ENCODE measurements at regions not wholly inside any gene's neighbourhood (a gene's known extent, or its start where the extent isn't known, plus 50 kb on each side); places are given as distances from the start of the nearest gene placed in this dataset.

DNA sequence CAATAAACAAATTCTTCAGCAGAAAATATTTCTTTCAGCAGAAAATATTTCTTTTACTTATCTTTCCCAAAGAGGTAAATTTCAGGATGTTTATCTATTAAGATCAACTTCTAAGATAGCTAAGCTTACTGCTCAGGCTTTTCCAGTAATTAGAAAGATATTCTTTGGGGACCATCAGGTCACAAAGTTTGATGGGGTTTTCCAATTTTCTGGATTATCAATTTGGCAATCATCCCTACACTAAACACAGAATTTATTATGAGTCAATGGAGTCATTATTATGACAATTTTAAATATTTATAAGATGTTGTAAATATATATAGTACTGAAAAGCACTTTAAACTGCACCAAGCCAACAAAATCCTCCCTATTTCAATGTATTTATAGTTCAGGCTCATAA, 137.6 kb downstream of the AKAP11 start:
- no peaks in the 10 kb centered on the region for H3K9me3 ChIP-seq (ENCODE audit: control insufficient read depth in 2 of 2, insufficient read depth in 1 of 2, low read length in 1 of 2)
- no peaks in the 10 kb centered on the region for H3K27me3 ChIP-seq (ENCODE audit: control insufficient read depth in 2 of 2, insufficient read depth in 1 of 2, low read length in 1 of 2)
- H3K4me1 ChIP-seq (ENCODE audit: control insufficient read depth in 2 of 2, insufficient read depth in 2 of 2, low read length in 2 of 2), result no peaks in the 10 kb centered on the region
- no peak for DNase-seq (ENCODE audit: low read depth in 6 of 9, low spot score in 9 of 9)
- H3K27ac ChIP-seq (ENCODE audit: low read depth in 1 of 2, low read length in 1 of 2), result no peak overlapping the region
- H3K36me3 ChIP-seq (ENCODE audit: control insufficient read depth in 2 of 2, insufficient read depth in 2 of 2, low read length in 1 of 2), result no peaks in the 10 kb centered on the region
- H3K4me3 ChIP-seq (ENCODE audit: low read length in 2 of 2), result no peak overlapping the region

DNA sequence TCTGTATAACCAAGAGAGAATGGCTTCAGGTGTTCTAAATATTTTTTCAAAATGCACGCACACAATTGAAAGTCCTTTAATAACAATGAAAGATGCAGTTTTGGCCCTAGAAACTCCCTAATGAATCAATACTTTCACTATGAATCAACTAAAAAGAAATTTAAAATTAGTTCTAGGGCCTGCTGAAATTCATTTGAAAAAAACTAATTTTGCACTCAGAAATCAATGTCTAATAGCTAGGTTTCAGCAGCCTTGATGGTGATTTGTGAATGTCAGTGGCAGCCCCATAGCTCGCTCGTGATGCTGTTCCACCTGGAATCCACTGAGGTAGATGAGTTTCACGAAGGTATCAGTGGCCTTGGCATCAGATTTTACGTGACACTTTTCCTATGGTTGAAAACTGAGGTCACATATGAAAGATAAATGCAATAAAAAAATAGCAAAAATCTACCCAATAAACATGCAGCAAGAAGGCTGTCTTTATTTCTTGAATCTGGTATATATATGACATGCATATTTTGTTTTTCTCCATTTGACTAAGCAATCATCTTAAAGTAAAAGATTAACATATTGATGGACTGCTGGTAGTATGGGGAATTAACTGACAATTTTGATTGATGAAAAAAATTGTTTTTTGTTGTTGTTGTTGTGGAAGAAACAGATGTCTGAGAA, 141.0 kb downstream of the AKAP11 start:
- Histone ChIP-seq H3K27ac (ENCODE audit: low read depth in 1 of 2, low read length in 1 of 2) (no peak overlapping the region), H3K4me1 (ENCODE audit: control insufficient read depth in 2 of 2, insufficient read depth in 2 of 2, low read length in 2 of 2) (peaks cover 4 to 9% of the 10 kb centered on the region in 2 donors), H3K9me3 (ENCODE audit: control insufficient read depth in 2 of 2, insufficient read depth in 1 of 2, low read length in 1 of 2) (no peaks in the 10 kb centered on the region), H3K4me3 (ENCODE audit: low read length in 2 of 2) (no peak overlapping the region), H3K36me3 (ENCODE audit: control insufficient read depth in 2 of 2, insufficient read depth in 2 of 2, low read length in 1 of 2) (no peaks in the 10 kb centered on the region), H3K27me3 (ENCODE audit: control insufficient read depth in 2 of 2, insufficient read depth in 1 of 2, low read length in 1 of 2) (no peaks in the 10 kb centered on the region)
- DNase-seq (ENCODE audit: low read depth in 6 of 9, low spot score in 9 of 9), result no peak
- 96% methylated on average over 5 of the region's 5 CpGs for WGBS

DNA sequence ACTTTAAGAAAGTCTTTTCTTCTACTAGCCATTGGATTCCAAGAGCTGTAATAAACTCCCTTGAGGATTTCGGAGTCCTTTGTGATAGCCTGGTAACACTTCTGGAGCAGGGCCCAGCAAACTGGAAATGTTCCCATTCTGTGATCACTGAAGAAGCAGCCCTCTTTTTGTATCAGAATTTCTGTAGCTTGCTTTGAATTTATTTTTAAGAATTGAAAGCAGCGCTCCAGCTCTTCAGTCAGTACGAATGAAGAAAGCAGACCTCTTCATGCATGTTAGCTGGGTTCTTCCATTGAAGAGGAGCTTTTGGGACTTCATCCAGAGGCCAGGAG, 141.5 kb downstream of the AKAP11 start:
- no peaks in the 10 kb centered on the region for H3K9me3 ChIP-seq (ENCODE audit: control insufficient read depth in 2 of 2, insufficient read depth in 1 of 2, low read length in 1 of 2)

DNA sequence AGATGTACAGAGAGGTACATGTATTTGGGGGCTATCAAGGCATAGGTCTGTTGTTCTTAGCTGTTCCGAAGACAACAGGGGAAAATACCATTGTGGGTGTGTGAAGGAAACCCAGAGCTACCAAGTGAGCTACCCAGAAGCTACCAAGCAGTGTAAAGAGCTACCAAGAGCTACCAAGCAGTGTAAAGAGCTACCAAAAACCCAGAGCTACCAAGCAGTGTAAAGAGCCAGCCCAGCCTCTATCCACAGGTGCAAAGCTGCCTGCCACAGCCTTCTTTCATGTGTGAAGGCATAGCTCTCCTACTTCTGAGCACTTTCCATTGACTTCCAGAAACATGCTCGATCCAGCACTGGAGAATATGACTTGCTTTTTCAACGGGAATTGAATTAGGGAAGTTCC, 145.7 kb downstream of the AKAP11 start:
- DNase-seq (ENCODE audit: low read depth in 6 of 9, low spot score in 9 of 9), result peak in 6 of 9 donors; percentile 33 to 79 (median 46)
- H3K4me1 ChIP-seq (ENCODE audit: control insufficient read depth in 2 of 2, insufficient read depth in 2 of 2, low read length in 2 of 2), result peaks cover 9 to 22% of the 10 kb centered on the region in 2 donors
- peak overlapping the region; percentile 36 to 52 for H3K27ac ChIP-seq (ENCODE audit: low read depth in 1 of 2, low read length in 1 of 2)
- H3K4me3 ChIP-seq (ENCODE audit: low read length in 2 of 2), result no peak overlapping the region
- H3K36me3 ChIP-seq (ENCODE audit: control insufficient read depth in 2 of 2, insufficient read depth in 2 of 2, low read length in 1 of 2), result no peaks in the 10 kb centered on the region
- H3K9me3 ChIP-seq (ENCODE audit: control insufficient read depth in 2 of 2, insufficient read depth in 1 of 2, low read length in 1 of 2), result no peaks in the 10 kb centered on the region
- WGBS, result 70% methylated on average over 3 of the region's 3 CpGs
- no peaks in the 10 kb centered on the region for H3K27me3 ChIP-seq (ENCODE audit: control insufficient read depth in 2 of 2, insufficient read depth in 1 of 2, low read length in 1 of 2)

More for the DNA sequence above, 141.5 kb downstream of the AKAP11 start:
- DNase-seq (ENCODE audit: low read depth in 6 of 9, low spot score in 9 of 9), result no peak
- H3K27me3 ChIP-seq (ENCODE audit: control insufficient read depth in 2 of 2, insufficient read depth in 1 of 2, low read length in 1 of 2), result no peaks in the 10 kb centered on the region
- H3K4me1 ChIP-seq (ENCODE audit: control insufficient read depth in 2 of 2, insufficient read depth in 2 of 2, low read length in 2 of 2), result peaks cover 8 to 13% of the 10 kb centered on the region in 2 donors
- H3K36me3 ChIP-seq (ENCODE audit: control insufficient read depth in 2 of 2, insufficient read depth in 2 of 2, low read length in 1 of 2), result no peaks in the 10 kb centered on the region
- H3K4me3 ChIP-seq (ENCODE audit: low read length in 2 of 2), result no peak overlapping the region
- no peak overlapping the region for H3K27ac ChIP-seq (ENCODE audit: low read depth in 1 of 2, low read length in 1 of 2)
- WGBS, result 96% methylated on average over 3 of the region's 3 CpGs

DNA sequence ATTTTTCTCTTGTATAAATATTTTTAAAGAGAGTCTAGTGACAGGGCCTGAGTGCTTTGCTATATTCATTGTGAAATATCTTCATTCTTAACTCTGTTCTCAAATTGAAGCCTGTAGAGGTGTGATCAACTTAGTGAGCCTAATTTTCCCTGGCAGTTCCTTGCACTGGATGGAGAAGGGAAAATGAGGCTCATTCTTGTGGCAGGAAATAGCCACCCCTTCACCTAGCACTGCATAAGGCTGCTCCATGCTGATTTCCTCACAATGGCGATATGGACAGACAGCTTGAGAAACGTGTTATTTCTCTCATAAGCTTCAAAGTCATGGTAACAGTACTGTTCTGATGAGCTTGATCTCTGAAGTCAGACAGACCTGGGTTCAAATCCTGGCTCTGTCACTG, 146.2 kb downstream of the AKAP11 start:
- no peak overlapping the region for H3K4me3 ChIP-seq (ENCODE audit: low read length in 2 of 2)
- H3K36me3 ChIP-seq (ENCODE audit: control insufficient read depth in 2 of 2, insufficient read depth in 2 of 2, low read length in 1 of 2), result no peaks in the 10 kb centered on the region
- no peaks in the 10 kb centered on the region for H3K27me3 ChIP-seq (ENCODE audit: control insufficient read depth in 2 of 2, insufficient read depth in 1 of 2, low read length in 1 of 2)
- H3K27ac ChIP-seq (ENCODE audit: low read depth in 1 of 2, low read length in 1 of 2), result peak overlapping the region in 1 of 2 donors; percentile 52
- H3K9me3 ChIP-seq (ENCODE audit: control insufficient read depth in 2 of 2, insufficient read depth in 1 of 2, low read length in 1 of 2), result no peaks in the 10 kb centered on the region
- no peak for DNase-seq (ENCODE audit: low read depth in 6 of 9, low spot score in 9 of 9)
- H3K4me1 ChIP-seq (ENCODE audit: control insufficient read depth in 2 of 2, insufficient read depth in 2 of 2, low read length in 2 of 2), result peaks cover 9 to 22% of the 10 kb centered on the region in 2 donors
- WGBS, result 89% methylated on average over 2 of the region's 2 CpGs

DNA sequence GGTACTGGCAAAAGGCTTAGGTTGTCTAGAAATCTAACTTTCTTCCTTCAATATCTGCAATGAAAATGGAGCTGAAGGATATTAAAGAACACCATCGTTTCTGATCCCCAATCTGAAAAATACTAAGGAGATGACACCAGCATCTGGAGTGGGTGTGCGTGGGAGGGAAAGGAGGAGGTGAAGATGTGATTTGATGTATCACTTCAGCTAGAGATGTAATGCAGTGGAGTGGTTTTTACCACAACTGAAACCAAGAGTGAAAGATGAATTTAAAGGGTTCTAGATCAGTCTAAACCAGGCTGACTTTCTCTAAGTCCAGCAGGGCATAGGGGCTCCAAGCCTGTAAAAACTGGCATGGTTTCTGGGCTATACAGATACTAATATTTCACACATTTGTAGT, 148.4 kb downstream of the AKAP11 start:
- Histone ChIP-seq H3K9me3 (ENCODE audit: control insufficient read depth in 2 of 2, insufficient read depth in 1 of 2, low read length in 1 of 2) (no peaks in the 10 kb centered on the region), H3K36me3 (ENCODE audit: control insufficient read depth in 2 of 2, insufficient read depth in 2 of 2, low read length in 1 of 2) (no peaks in the 10 kb centered on the region), H3K4me1 (ENCODE audit: control insufficient read depth in 2 of 2, insufficient read depth in 2 of 2, low read length in 2 of 2) (peaks cover 9 to 20% of the 10 kb centered on the region in 2 donors), H3K4me3 (ENCODE audit: low read length in 2 of 2) (no peak overlapping the region), H3K27me3 (ENCODE audit: control insufficient read depth in 2 of 2, insufficient read depth in 1 of 2, low read length in 1 of 2) (no peaks in the 10 kb centered on the region), H3K27ac (ENCODE audit: low read depth in 1 of 2, low read length in 1 of 2) (no peak overlapping the region)
- no peak for DNase-seq (ENCODE audit: low read depth in 6 of 9, low spot score in 9 of 9)
- WGBS, result 91% methylated on average over 2 of the region's 2 CpGs

DNA sequence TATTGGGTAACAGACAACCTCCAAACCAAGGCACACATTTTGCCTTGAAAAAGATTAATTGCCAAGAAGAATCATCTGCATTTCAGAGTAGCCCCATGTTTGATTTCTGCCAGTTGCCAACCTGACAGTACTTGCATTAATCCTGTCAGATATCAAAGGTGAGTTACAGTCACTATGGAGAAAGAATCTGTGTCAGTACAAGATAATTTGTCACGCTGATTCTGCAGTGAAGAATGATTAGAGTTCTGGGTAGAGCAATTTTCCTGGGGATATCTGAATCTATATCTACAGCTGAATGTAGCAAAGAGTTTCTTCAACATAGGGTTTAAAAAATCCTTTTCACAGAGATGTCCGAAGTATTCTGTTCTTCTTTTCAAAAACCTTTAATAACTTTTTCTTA, 150.7 kb downstream of the AKAP11 start:
- 96% methylated on average over 2 of the region's 2 CpGs for WGBS
- no peaks in the 10 kb centered on the region for H3K36me3 ChIP-seq (ENCODE audit: control insufficient read depth in 2 of 2, insufficient read depth in 2 of 2, low read length in 1 of 2)
- no peaks in the 10 kb centered on the region for H3K9me3 ChIP-seq (ENCODE audit: control insufficient read depth in 2 of 2, insufficient read depth in 1 of 2, low read length in 1 of 2)
- no peak overlapping the region for H3K27ac ChIP-seq (ENCODE audit: low read depth in 1 of 2, low read length in 1 of 2)
- H3K27me3 ChIP-seq (ENCODE audit: control insufficient read depth in 2 of 2, insufficient read depth in 1 of 2, low read length in 1 of 2), result no peaks in the 10 kb centered on the region
- DNase-seq (ENCODE audit: low read depth in 6 of 9, low spot score in 9 of 9), result no peak
- H3K4me1 ChIP-seq (ENCODE audit: control insufficient read depth in 2 of 2, insufficient read depth in 2 of 2, low read length in 2 of 2), result peaks cover 6 to 15% of the 10 kb centered on the region in 2 donors
- H3K4me3 ChIP-seq (ENCODE audit: low read length in 2 of 2), result no peak overlapping the region

DNA sequence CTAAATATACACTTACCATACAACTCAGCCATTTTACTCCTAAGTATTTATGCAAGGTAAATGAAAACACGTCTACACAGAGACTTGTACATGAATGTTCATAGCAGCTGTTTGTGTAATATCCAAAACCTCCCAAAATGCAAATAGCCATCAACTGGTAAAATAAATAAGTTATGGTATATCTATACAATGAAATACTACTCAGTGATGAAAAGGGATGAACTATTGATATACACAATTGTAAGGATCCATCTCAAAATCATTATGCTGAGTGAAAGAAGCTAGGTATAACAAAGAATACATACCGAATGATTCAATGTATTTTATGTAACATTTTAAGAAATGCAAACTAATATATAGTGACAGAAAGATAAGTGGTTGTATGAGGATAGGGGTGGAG, 149.8 kb upstream of the TNFSF11 start:
- H3K4me3 ChIP-seq (ENCODE audit: low read length in 2 of 2), result no peak overlapping the region
- H3K4me1 ChIP-seq (ENCODE audit: control insufficient read depth in 2 of 2, insufficient read depth in 2 of 2, low read length in 2 of 2), result peaks cover 0 to 2% of the 10 kb centered on the region in 2 donors
- no peak overlapping the region for H3K27ac ChIP-seq (ENCODE audit: low read depth in 1 of 2, low read length in 1 of 2)
- H3K36me3 ChIP-seq (ENCODE audit: control insufficient read depth in 2 of 2, insufficient read depth in 2 of 2, low read length in 1 of 2), result no peaks in the 10 kb centered on the region
- H3K27me3 ChIP-seq (ENCODE audit: control insufficient read depth in 2 of 2, insufficient read depth in 1 of 2, low read length in 1 of 2), result no peaks in the 10 kb centered on the region
- no peak for DNase-seq (ENCODE audit: low read depth in 6 of 9, low spot score in 9 of 9)
- H3K9me3 ChIP-seq (ENCODE audit: control insufficient read depth in 2 of 2, insufficient read depth in 1 of 2, low read length in 1 of 2), result no peaks in the 10 kb centered on the region
- WGBS, result 99% methylated on average over 2 of the region's 2 CpGs

DNA sequence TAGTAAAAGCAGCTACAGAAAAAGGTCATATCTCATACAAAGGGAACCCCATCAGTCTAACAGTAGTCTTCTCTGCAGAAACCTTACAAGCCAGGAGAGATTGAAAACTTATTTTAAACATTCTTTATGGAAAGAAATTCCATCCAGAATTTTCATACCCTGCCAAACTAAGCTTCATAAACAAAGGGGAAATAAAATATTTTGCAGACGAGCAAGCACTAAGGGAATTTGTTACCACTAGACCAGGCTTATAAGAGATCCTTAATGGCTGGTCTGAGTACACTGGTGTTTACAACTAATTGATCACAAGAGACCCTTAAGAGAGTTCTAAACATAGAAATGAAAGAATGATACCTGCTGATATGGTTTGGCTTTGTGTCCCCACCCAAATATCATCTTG, 128.6 kb upstream of the TNFSF11 start:
- H3K4me1 ChIP-seq (ENCODE audit: control insufficient read depth in 2 of 2, insufficient read depth in 2 of 2, low read length in 2 of 2), result no peaks in the 10 kb centered on the region
- WGBS, result 100% methylated on average over 1 of the region's 1 CpG
- H3K27ac ChIP-seq (ENCODE audit: low read depth in 1 of 2, low read length in 1 of 2), result no peak overlapping the region

More for the DNA sequence above, 128.6 kb upstream of the TNFSF11 start:
- Histone ChIP-seq H3K9me3 (ENCODE audit: control insufficient read depth in 2 of 2, insufficient read depth in 1 of 2, low read length in 1 of 2) (peaks cover 3 to 12% of the 10 kb centered on the region in 2 donors), H3K36me3 (ENCODE audit: control insufficient read depth in 2 of 2, insufficient read depth in 2 of 2, low read length in 1 of 2) (no peaks in the 10 kb centered on the region), H3K4me3 (ENCODE audit: low read length in 2 of 2) (no peak overlapping the region), H3K27me3 (ENCODE audit: control insufficient read depth in 2 of 2, insufficient read depth in 1 of 2, low read length in 1 of 2) (no peaks in the 10 kb centered on the region)
- DNase-seq (ENCODE audit: low read depth in 6 of 9, low spot score in 9 of 9), result no peak

Data from thymus (tissue), 11 donors.